ENCODE measurements at regions not wholly inside any gene's neighbourhood (a gene's known extent, or its start where the extent isn't known, plus 50 kb on each side); places are given as distances from the start of the nearest gene placed in this dataset.

DNA sequence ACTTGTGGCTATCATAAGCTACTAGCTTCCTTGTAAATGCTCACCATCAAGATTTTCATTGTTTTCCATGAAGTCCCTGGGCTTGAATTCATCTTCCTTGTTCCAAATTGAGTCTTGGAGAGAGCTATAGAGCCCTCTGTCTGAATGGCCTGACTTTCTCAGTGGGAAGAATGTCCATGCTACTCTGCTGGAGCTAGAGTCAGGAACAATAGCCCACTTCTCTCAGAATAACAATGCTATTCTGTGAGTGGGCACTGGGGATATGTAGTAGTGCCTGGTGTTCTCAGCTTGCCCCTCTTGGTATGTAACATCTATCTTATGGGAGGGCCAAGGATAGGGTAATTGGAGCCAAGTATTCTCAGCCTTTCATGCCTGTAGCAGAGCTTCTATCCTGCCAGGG is 127.6 kb upstream of the TRHDE start:
- Histone ChIP-seq H3K36me3 (no peaks in the 10 kb centered on the region), H3K27ac (no peak overlapping the region), H3K27me3 (no peaks in the 10 kb centered on the region), H3K4me3 (no peak overlapping the region), H3K9me3 (no peaks in the 10 kb centered on the region), H3K4me1 (no peaks in the 10 kb centered on the region)
- ATAC-seq, result no peak
- TF ChIP-seq, protein P1, sequence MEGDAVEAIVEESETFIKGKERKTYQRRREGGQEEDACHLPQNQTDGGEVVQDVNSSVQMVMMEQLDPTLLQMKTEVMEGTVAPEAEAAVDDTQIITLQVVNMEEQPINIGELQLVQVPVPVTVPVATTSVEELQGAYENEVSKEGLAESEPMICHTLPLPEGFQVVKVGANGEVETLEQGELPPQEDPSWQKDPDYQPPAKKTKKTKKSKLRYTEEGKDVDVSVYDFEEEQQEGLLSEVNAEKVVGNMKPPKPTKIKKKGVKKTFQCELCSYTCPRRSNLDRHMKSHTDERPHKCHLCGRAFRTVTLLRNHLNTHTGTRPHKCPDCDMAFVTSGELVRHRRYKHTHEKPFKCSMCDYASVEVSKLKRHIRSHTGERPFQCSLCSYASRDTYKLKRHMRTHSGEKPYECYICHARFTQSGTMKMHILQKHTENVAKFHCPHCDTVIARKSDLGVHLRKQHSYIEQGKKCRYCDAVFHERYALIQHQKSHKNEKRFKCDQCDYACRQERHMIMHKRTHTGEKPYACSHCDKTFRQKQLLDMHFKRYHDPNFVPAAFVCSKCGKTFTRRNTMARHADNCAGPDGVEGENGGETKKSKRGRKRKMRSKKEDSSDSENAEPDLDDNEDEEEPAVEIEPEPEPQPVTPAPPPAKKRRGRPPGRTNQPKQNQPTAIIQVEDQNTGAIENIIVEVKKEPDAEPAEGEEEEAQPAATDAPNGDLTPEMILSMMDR (IDR thresholded peaks at IDR 0.05), result no peak
- DNase-seq, result no peak
- intact Hi-C loops (cut with DNase I), result no loop called here

DNA sequence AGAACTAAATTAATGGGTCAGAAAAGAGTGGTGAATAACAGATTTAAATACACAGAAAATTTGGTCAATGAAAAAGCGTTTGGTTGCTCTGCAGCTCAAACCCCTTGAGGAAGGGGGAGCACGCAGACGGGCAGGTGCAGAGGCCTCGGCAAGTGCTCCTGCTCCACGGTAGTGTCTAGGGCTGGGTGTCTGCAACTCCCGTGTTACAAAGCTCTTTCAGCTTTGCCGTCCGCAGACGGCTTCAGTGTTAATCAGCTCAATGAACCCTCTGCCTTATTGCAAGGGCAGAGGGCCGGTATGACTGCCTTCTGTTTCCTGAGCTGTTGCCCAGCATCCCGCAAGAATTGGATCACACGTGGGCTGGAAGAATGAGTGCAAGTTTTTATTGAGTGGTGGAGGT is 125.7 kb upstream of the TRHDE start:
- TF ChIP-seq, protein P1 (IDR thresholded peaks at IDR 0.05), result no peak

DNA sequence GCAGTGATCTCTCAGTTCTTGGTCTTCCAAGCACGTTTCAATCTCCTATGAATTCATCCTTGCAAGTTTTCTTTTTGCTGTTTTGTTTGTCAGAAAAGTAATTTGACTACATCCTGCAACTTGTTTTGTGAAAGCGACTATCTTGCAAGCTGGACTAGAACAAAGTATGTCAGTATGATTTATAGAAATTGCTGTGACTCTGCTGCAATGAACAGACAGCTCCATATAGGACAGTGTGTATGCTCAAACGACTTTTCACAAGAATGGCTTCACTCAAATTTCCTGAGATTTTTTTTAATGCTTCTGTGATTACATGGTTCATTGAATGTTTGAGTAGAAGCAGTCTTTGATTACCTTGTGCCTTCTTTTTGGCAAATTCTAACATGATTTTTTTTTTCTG is 123.5 kb upstream of the TRHDE start:
- no peak overlapping the region for H3K27ac ChIP-seq
- intact Hi-C loops (cut with DNase I), result no loop called here
- H3K4me3 ChIP-seq, result no peak overlapping the region
- ATAC-seq (no peak), DNase-seq (no peak)
- H3K9me3 ChIP-seq, result no peaks in the 10 kb centered on the region
- H3K36me3 ChIP-seq, result no peaks in the 10 kb centered on the region
- H3K4me1 ChIP-seq, result no peaks in the 10 kb centered on the region
- H3K27me3 ChIP-seq, result no peaks in the 10 kb centered on the region
- TF ChIP-seq, protein P1 (IDR thresholded peaks at IDR 0.05), result no peak

More for the DNA sequence above, 125.7 kb upstream of the TRHDE start:
- Histone ChIP-seq H3K36me3 (no peaks in the 10 kb centered on the region), H3K27ac (no peak overlapping the region), H3K4me1 (no peaks in the 10 kb centered on the region), H3K27me3 (no peaks in the 10 kb centered on the region), H3K9me3 (no peaks in the 10 kb centered on the region), H3K4me3 (no peak overlapping the region)
- peak in 1 of 4 donors; percentile 30 for DNase-seq
- no peak for ATAC-seq
- intact Hi-C loops (cut with DNase I), result no loop called here

DNA sequence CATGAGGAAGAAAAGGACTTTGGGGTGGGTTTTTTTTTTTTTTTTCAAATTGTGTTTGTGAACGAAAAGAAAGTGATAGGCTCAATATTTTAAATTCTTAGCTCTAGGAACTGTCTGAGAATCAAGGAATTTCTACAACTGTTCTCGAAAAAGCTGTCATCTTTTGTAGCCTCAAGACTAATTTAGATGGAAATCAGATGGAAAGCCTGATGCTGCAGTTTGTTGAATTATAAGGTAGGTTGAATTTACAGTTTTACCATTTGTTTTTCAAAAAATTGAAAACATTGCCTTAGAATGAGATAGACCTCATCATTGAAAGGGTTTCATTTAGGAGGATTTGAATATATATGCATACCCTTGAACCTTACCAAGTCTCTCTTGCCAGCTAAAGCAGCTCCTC is 109.3 kb upstream of the TRHDE start:
- Histone ChIP-seq H3K36me3 (no peaks in the 10 kb centered on the region), H3K9me3 (peaks cover 0 to 3% of the 10 kb centered on the region in 2 donors), H3K4me1 (no peaks in the 10 kb centered on the region), H3K4me3 (no peak overlapping the region), H3K27me3 (no peaks in the 10 kb centered on the region), H3K27ac (no peak overlapping the region)
- ATAC-seq, result no peak
- TF ChIP-seq, protein P1 (IDR thresholded peaks at IDR 0.05), result no peak
- intact Hi-C loops (cut with DNase I), result no loop called here
- DNase-seq, result no peak

DNA sequence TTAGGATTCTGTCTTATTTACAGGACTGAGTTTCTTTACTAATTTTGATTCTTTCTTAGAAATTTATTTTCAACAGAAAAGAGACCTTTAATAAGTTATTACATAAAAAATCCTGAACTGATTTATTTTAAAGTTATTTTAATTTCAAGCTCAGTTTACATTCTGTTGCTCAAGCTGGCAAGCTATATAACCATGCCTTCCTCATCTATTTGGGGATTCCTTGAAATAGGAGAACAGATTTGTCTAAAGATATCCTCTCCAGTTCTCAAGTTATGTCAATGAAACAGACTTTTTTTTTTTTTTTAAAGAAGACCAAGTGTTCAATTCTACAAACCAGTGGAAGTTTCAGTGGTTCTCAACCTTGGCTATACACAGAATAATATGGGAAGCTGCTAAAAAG is 103.3 kb upstream of the TRHDE start:
- no peaks in the 10 kb centered on the region for H3K27me3 ChIP-seq
- TF ChIP-seq, protein P1 (IDR thresholded peaks at IDR 0.05), result no peak
- ATAC-seq, result no peak
- no peaks in the 10 kb centered on the region for H3K36me3 ChIP-seq
- H3K4me1 ChIP-seq, result no peaks in the 10 kb centered on the region
- no peaks in the 10 kb centered on the region for H3K9me3 ChIP-seq
- no peak overlapping the region for H3K4me3 ChIP-seq
- DNase-seq, result no peak
- H3K27ac ChIP-seq, result no peak overlapping the region
- intact Hi-C loops (cut with DNase I), result no loop called here

Measured in left lung (tissue), 4 donors.